A673 (cell line): ENCODE measurements at regions not wholly inside any gene's neighbourhood (a gene's known extent, or its start where the extent isn't known, plus 50 kb on each side); places are given as distances from the start of the nearest gene placed in this dataset.
A peak's percentile ranks its signal among the peaks of the same experiment; 100 is the strongest.
"Not testable (repeated sequence)": the region's sequence is repeated elsewhere in the genome, so short reads cannot be mapped to it uniquely, and the experiment has no call there.

ENCODE experiments used
- BruUV-seq: library from RNA; stranded (reverse); fragments of 400-500 nt; replicated peaks from 2 replicates; lab custom pipeline; 2021; lab: Mats Ljungman, UMichigan
- CTCF ChIA-PET: fragments of 300-600 bp; sonication (Branson Sonifier 250); formaldehyde crosslinking; loops from one replicate; lab custom pipeline; 2022; ENCODE audit warnings: antibody characterized with exemption; lab: Charles Lee
- POLR2A ChIA-PET: fragments of 300-600 bp; sonication (Branson Sonifier 250); formaldehyde crosslinking; loops from one replicate; lab custom pipeline; 2022; ENCODE audit warnings: antibody characterized with exemption; ENCODE audit not compliant: low non-redundant PET; lab: Charles Lee
- DNase-seq: peaks from one replicate; pipeline ENCODE4 v3.0.0-alpha.2; 2015; ENCODE audit warnings: low spot score
- H3K27ac ChIP-seq: fragments of 200-600 bp; sonication (generic); 2 replicates; pipeline ENCODE4 v1.5.1; 2016; ENCODE audit warnings: mixed run types, low read depth, mild to moderate bottlenecking, mixed read lengths, antibody characterized with exemption, low read length; ENCODE audit not compliant: poor library complexity, severe bottlenecking
- H3K27me3 ChIP-seq: fragments of 200-600 bp; sonication (generic); replicated peaks from 2 replicates; pipeline ENCODE4 v1.6.1; 2017; ENCODE audit warnings: mixed run types, low read depth, mild to moderate bottlenecking, mixed read lengths, antibody characterized with exemption, low read length; ENCODE audit not compliant: insufficient read depth, poor library complexity
- H3K36me3 ChIP-seq: fragments of 200-600 bp; sonication (generic); 2 replicates; pipeline ENCODE4 v1.6.1; 2016; ENCODE audit warnings: mixed run types, mild to moderate bottlenecking, mixed read lengths, antibody characterized with exemption, low read length; ENCODE audit not compliant: insufficient read depth, poor library complexity, severe bottlenecking
- H3K4me1 ChIP-seq: fragments of 200-600 bp; sonication (generic); 2 replicates; pipeline ENCODE4 v1.6.1; 2017; ENCODE audit warnings: mixed run types, mild to moderate bottlenecking, mixed read lengths, antibody characterized with exemption, low read length; ENCODE audit not compliant: insufficient read depth, poor library complexity, severe bottlenecking
- H3K4me3 ChIP-seq: fragments of 200-600 bp; sonication (generic); 2 replicates; pipeline ENCODE4 v1.5.1; 2016; ENCODE audit warnings: low read depth, mixed run types, mild to moderate bottlenecking, mixed read lengths, low read length; ENCODE audit not compliant: poor library complexity, severe bottlenecking
- H3K9me3 ChIP-seq: fragments of 200-600 bp; sonication (generic); 2 replicates; pipeline ENCODE4 v1.6.1; 2016; ENCODE audit warnings: mixed run types, low read depth, mild to moderate bottlenecking, mixed read lengths, antibody characterized with exemption, low read length; ENCODE audit not compliant: poor library complexity, severe bottlenecking
- CTCF ChIP-seq: fragments of 300-800, 200-600 bp; sonication (generic); conservative IDR thresholded peaks from 2 replicates; pipeline ENCODE4 v1.5.1; 2017; ENCODE audit warnings: low read depth, mild to moderate bottlenecking, antibody characterized with exemption, low read length, moderate library complexity, mixed read lengths
- EZH2 ChIP-seq: fragments of 200-600 bp; sonication (generic); IDR thresholded peaks from 2 replicates; pipeline ENCODE4 v1.6.1; 2017; ENCODE audit warnings: borderline replicate concordance, low read depth, mild to moderate bottlenecking, mixed read lengths, antibody characterized with exemption, low read length; ENCODE audit not compliant: poor library complexity, severe bottlenecking
- intact Hi-C: fragments of 100-400 bp; cut with micrococcal nuclease; formaldehyde crosslinking; loops from one replicate; pipeline ENCODE4 v1.10.0; 2022; ENCODE audit not compliant: unreplicated experiment

- TF ChIP-seq CTCF: no peak
- no peak for TF ChIP-seq EZH2
- intact Hi-C loops: no loop called here
- Histone ChIP-seq H3K36me3 (no peaks in the 10 kb centered on the region), H3K27me3 (no peaks in the 10 kb centered on the region), H3K27ac (no peak overlapping the region), H3K4me3 (no peak overlapping the region), H3K9me3 (no peaks in the 10 kb centered on the region), H3K4me1 (peaks cover 8% of the 10 kb centered on the region)
- ChIA-PET CTCF (interaction anchor here (0.9 kb wide), 1 partner anchor 82 kb away, joined by 3 read pairs; no protein-coding TSS in a partner anchor), POLR2A (interaction anchor here (0.5 kb wide), 1 partner anchor 659 kb away, joined by 14 read pairs; no protein-coding TSS in a partner anchor)
- peak; percentile 21 for DNase-seq
- no TSS peak for BruUV-seq
These were observed 306.1 kb downstream of the DAD1 start for GRCh38 chr14:22282949-22283348.

DNA sequence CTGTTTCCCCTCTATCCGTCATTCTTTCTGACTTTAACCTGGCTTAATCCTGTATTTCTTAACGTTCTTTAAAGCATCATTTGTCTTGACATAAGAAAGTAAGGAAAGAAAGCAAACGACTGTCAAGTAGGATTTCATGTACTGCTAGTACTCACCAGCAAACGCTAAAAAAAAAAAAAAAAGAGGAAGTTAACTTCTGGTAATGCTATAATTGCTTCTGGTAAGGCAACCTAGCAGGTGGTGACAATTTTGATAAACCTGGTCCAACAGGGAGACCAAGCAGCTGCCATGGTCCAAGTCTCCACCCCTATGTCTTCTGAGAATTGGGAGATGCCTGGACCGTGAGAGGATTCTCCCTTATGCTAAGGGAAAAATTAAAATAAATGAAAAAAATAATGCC lies 306.6 kb downstream of the DAD1 start:
- H3K27me3 ChIP-seq: no peaks in the 10 kb centered on the region
- H3K27ac ChIP-seq: no peak overlapping the region
- H3K36me3 ChIP-seq: no peaks in the 10 kb centered on the region
- no peaks in the 10 kb centered on the region for H3K9me3 ChIP-seq
- peaks cover 8% of the 10 kb centered on the region for H3K4me1 ChIP-seq
- intact Hi-C loops: no loop called here
- no peak for DNase-seq
- ChIA-PET CTCF (interaction anchor here (0.9 kb wide), 1 partner anchor 81 kb away, joined by 3 read pairs; no protein-coding TSS in a partner anchor), POLR2A (no interaction called here)
- H3K4me3 ChIP-seq: no peak overlapping the region
- no TSS peak for BruUV-seq
- TF ChIP-seq CTCF: no peak

DNA sequence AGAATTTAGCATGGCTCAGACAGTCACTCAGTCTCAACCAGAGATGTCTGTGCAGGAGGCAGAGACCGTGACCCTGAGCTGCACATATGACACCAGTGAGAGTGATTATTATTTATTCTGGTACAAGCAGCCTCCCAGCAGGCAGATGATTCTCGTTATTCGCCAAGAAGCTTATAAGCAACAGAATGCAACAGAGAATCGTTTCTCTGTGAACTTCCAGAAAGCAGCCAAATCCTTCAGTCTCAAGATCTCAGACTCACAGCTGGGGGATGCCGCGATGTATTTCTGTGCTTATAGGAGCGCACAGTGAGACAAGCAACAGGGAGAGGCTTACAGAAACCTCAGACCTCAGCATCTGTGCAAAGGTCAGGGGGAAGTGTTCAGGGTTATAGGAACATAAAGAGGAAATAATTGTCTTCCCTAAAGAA lies 307.6 kb downstream of the DAD1 start:
- BruUV-seq, H3K4me3 ChIP-seq, intact Hi-C loops, DNase-seq, H3K4me1 ChIP-seq, H3K9me3 ChIP-seq, POLR2A ChIA-PET, H3K36me3 ChIP-seq, H3K27ac ChIP-seq, H3K27me3 ChIP-seq, CTCF ChIA-PET: not testable (repeated sequence)
